ENCODE measurements at regions not wholly inside any gene's neighbourhood (a gene's known extent, or its start where the extent isn't known, plus 50 kb on each side); places are given as distances from the start of the nearest gene placed in this dataset.
"Not testable (repeated sequence)": the region's sequence is repeated elsewhere in the genome, so short reads cannot be mapped to it uniquely, and the experiment has no call there.

GRCh38 chr2:142675398-142675797, 202.1 kb upstream of the KYNU start:
- DNase-seq (ENCODE audit: extremely low read depth in 1 of 11, low read depth in 9 of 11, low spot score in 4 of 11), result no peak

DNA sequence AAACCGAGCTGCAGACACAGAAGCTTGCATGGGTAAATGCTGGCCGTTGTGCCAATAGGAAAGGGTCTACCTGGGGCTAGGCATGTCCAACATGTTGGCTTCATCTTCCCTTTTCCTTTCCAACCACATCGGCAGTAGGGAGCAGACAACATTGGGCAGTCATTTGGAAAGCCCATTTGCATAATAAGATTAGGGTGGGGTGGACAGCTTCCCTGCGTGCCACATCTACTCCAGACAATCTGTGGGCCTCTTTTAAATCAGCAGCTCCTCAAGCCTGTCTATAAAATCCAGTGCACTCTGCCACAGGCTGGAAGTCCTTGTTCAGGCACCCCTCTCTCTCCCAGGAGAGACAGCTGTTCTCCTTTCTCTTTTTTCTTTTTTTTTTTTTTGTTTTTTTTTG, 203.6 kb upstream of the KYNU start:
- DNase-seq (ENCODE audit: extremely low read depth in 1 of 11, low read depth in 9 of 11, low spot score in 4 of 11), result no peak

GRCh38 chr2:142672698-142673097, 204.8 kb upstream of the KYNU start:
- no peak for DNase-seq (ENCODE audit: extremely low read depth in 1 of 11, low read depth in 9 of 11, low spot score in 4 of 11)

DNA sequence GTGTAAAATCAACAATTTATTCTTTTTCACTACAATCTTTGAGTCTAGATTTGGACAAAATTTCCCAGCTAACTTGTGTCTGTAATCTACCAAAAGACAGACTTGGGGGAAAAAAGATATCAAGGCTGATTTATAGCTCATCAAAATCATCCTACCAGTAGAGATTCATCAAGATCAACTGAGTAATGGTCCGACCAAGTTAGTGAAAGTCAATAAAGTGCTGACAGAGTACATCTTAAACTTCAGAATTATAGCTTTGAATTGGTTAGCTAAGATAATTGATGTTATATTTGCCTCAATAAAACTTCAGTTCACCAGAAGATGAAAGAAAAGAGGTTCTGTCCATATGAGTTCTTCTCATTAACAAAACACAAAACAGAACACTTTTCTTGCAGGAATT, 207.1 kb upstream of the KYNU start:
- no peak for DNase-seq (ENCODE audit: extremely low read depth in 1 of 11, low read depth in 9 of 11, low spot score in 4 of 11)

- no peak for DNase-seq (ENCODE audit: extremely low read depth in 1 of 11, low read depth in 9 of 11, low spot score in 4 of 11)
Observed at GRCh38 chr2:142668420-142668819, 209.0 kb upstream of the KYNU start.

GRCh38 chr2:142665241-142665640, 212.2 kb upstream of the KYNU start:
- no peak for DNase-seq (ENCODE audit: extremely low read depth in 1 of 11, low read depth in 9 of 11, low spot score in 4 of 11)

- DNase-seq (ENCODE audit: extremely low read depth in 1 of 11, low read depth in 9 of 11, low spot score in 4 of 11), result no peak
Observed at GRCh38 chr2:142650601-142651000, 226.9 kb upstream of the KYNU start.

DNA sequence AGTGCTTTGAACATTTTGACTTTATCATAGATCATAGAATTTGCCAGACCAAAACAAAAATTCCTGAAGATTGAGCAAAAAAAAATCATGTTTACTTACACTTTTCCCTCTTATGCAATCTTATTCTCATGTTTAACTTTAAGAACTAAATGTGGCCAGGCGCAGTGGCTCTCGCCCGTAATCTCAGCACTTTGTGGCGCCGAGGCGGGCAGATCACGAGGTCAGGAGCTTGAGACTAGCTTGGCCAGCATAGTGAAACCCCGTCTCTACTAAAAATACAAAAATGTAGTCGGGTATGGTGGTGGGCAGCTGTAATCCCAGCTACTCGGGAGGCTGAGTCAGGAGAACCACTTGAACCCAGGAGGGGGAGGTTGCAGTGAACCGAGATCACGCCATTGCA, 227.9 kb upstream of the KYNU start:
- DNase-seq (ENCODE audit: extremely low read depth in 1 of 11, low read depth in 9 of 11, low spot score in 4 of 11), result no peak

DNA sequence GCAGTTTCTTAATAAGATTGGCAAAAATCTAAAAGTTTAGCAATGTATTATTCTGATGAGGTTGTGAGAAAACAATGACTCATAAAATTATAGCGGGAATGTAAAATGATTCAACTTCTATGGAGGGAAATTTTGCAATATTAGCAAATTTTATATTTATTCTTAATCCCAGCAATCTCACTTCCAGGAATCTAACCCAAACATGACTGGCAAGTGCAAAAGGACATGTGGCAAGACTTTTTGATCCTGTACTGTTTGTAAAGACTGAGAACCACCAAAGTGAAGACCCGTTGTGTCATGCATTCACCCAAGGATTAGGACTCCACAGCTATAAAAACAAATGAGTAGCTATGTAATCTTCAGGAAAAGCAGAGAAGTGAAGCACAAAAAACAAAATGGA, 234.8 kb upstream of the KYNU start:
- no peak for DNase-seq (ENCODE audit: extremely low read depth in 1 of 11, low read depth in 9 of 11, low spot score in 4 of 11)

GRCh38 chr2:142629193-142629592, 248.3 kb upstream of the KYNU start:
- no peak for DNase-seq (ENCODE audit: extremely low read depth in 1 of 11, low read depth in 9 of 11, low spot score in 4 of 11)

GRCh38 chr2:142621287-142621686, 256.2 kb upstream of the KYNU start:
- DNase-seq (ENCODE audit: extremely low read depth in 1 of 11, low read depth in 9 of 11, low spot score in 4 of 11), result no peak

DNA sequence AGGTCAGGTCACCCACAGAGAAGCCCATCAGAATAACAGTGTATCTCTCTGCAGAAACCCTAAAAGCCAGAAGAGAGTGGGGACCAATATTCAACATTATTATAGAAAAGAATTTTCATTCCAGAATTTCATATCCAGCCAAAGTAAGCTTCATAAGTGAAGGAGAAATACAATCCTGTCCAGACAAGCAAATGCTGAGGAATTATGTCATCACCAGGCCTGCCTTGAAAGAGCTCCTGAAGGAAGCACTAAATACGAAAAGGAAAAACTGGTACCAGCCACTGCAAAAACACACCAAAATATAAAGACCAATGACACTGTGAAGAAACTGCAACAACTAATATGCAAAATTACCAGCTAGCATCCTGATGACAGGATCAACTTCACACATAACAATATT, 260.0 kb upstream of the KYNU start:
- DNase-seq (ENCODE audit: extremely low read depth in 1 of 11, low read depth in 9 of 11, low spot score in 4 of 11), result no peak

GRCh38 chr2:142615876-142616275, 261.6 kb upstream of the KYNU start:
- DNase-seq (ENCODE audit: extremely low read depth in 1 of 11, low read depth in 9 of 11, low spot score in 4 of 11), result no peak

- DNase-seq (ENCODE audit: extremely low read depth in 1 of 11, low read depth in 9 of 11, low spot score in 4 of 11), result not testable (repeated sequence)
Observed at GRCh38 chr2:142613193-142613592, 264.3 kb upstream of the KYNU start.

DNA sequence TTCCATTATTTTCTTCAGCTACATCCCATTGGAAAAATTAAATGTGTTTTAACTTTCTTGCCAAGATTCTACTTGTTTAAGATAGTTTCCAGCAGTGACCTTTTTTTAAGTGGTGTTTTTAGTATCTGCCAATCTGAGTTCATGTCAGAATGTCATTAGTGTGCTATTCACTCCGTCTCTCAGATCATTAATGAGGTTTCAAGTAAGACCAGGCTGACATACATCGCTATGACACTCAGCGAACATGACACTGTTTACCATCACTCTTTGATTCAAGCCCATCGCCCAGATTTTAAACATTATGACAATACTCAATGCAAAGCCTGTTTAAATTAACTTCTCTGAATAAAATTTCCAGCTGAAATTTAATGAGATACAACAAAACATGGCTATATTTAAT, 272.0 kb upstream of the KYNU start:
- DNase-seq (ENCODE audit: extremely low read depth in 1 of 11, low read depth in 9 of 11, low spot score in 4 of 11), result no peak

DNA sequence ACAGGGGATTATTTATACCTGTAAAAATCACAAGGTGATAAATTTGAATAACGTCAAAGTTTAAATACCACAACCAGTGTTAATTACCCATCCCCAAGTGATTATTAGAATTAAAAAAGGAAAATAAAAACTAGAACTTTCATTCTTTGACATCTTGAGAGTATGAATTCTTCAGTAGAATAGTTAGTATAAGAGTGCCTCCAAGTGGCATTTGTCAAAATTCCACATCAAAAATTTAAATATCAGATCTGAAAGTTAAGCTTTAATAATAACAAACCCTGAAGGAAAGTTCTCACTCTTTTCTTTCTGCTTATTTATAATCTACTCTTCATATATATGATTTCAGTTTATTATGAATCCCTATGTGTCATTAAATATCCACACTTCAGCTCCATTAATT, 273.7 kb upstream of the KYNU start:
- no peak for DNase-seq (ENCODE audit: extremely low read depth in 1 of 11, low read depth in 9 of 11, low spot score in 4 of 11)

GRCh38 chr2:142602418-142602989, 275.0 kb upstream of the KYNU start:
- no peak for DNase-seq (ENCODE audit: extremely low read depth in 1 of 11, low read depth in 9 of 11, low spot score in 4 of 11)

DNA sequence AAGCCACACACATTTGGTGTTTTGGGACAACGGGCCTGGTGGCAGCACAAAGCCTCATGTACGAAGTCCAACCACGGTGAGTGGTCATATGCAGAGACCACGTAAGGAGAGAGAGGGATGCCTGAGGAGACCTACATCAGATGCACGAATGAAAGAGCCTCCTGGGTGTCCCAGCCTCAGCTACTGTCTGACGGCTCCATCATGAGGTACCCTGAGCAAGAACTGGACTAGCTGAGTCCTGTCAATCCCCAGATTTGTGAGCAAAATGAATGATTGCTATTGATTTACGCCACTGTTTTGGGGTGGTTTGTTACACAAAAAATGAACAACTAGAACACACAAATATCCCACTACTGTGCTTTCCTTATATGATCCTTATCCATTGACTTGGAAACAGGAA, 275.7 kb upstream of the KYNU start:
- no peak for DNase-seq (ENCODE audit: extremely low read depth in 1 of 11, low read depth in 9 of 11, low spot score in 4 of 11)

DNA sequence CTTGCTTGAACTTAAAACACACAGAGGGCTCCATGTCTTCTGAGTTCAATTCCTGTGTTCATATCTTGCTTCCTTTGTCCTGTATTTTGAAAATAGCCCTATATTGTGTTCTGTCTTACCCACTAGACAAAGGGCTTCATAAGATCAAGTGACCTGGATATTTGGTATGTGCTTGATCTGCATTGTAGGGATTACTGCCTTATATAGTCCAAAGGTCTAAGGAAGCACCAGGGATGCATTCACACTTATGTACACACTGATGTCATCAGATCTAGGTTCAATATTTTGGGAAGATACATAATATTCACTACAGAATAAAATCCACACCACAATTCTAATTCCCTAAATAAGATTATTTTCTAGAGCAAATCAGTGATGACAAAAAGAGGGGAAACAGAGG, 278.0 kb upstream of the KYNU start:
- DNase-seq (ENCODE audit: extremely low read depth in 1 of 11, low read depth in 9 of 11, low spot score in 4 of 11), result no peak

GRCh38 chr2:142598846-142599245, 278.6 kb upstream of the KYNU start:
- no peak for DNase-seq (ENCODE audit: extremely low read depth in 1 of 11, low read depth in 9 of 11, low spot score in 4 of 11)

- no peak for DNase-seq (ENCODE audit: extremely low read depth in 1 of 11, low read depth in 9 of 11, low spot score in 4 of 11)
Observed at GRCh38 chr2:142596334-142597088, 281.0 kb upstream of the KYNU start.

Measured in renal cortex interstitium (tissue), 11 donors.